Medulla oblongata (tissue), 1 donor: ENCODE measurements at regions not wholly inside any gene's neighbourhood (a gene's known extent, or its start where the extent isn't known, plus 50 kb on each side); places are given as distances from the start of the nearest gene placed in this dataset.
"Not testable (repeated sequence)": the region's sequence is repeated elsewhere in the genome, so short reads cannot be mapped to it uniquely, and the experiment has no call there.

Source experiments
- DNase-seq: peaks from one replicate; pipeline ENCODE4 v3.0.0-alpha.2; 2015; ENCODE audit errors: extremely low spot score

DNA sequence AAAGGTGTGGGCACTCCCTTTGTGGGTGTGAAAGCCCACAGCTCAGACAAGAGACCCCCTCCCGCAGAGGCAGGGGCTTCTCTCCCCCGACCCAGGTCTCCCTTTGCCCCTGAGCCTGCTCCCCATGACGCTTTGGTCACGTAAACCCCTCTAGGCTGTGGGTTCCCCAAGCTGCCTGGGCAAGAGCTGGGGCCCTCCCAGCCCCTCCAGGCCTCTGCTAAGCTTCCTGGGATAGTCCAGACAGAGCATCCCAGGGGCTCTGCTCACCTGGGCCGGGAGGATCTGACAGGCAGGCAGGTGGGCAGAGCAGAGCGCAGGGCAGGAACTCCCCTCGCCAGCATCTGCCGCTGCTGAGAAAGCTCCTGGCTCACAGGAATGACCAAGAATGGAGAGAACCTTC is 177.3 kb downstream of the BANP start:
- DNase-seq = no peak

DNA sequence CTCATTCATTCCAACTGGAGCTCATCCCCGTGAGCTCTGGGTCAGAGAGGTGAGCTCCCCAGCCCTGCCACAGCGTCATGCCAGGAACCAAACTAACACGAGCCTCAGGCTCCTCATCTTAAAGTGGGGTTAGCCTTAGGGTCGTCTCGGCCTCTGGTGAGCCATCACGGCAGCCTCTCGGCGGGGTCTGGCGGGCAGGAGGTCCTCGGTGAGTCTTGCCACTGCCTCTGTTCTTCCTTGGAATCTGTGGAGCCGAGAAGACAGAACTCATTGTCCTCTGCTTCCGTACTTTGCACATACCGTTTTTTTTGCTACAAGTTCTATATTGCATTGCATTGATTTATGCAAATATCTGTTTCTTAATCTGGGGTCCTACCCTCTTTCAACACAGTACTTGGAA is 177.9 kb downstream of the BANP start:
- not testable (repeated sequence) for DNase-seq

DNA sequence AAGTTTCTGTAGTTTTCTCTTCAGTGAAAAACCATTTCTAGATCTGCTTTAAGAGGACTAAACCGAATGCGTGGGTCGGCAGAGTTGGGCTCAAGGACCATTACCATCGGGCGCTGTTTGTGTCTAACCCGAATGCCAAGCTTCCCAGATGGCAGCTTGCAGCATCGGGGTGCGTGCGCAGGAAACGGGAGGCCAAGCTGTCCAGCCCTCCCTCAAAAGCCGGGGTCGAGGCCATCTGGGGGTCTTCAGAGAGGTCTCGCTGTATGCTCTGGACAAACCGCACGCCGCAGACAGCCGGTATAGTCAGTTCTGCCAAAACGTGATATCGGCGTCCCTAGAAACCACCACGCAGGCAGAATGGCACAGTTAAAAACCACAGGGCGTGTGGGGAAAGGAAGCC is 178.8 kb downstream of the BANP start:
- no peak for DNase-seq

DNA sequence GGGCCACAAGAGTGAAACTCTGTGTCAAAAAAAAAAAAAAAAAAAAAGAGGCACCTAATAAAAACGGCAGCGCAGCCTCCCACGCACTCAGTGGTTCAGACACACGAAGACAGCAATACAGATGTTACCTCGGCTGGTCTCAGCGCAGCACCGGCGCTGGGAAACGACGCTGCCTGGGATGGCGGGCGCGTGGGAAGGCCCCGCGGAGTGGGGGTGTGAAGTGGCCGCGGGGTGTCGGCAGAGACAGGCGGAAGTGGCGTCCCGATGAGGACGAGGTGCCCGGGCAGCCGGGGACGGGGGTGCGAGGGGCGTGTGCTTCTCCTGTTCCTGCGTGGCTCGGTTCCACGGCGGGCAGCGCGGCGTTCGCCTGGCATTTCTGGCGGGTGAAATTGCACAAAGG is 179.4 kb downstream of the BANP start:
- DNase-seq = no peak

DNA sequence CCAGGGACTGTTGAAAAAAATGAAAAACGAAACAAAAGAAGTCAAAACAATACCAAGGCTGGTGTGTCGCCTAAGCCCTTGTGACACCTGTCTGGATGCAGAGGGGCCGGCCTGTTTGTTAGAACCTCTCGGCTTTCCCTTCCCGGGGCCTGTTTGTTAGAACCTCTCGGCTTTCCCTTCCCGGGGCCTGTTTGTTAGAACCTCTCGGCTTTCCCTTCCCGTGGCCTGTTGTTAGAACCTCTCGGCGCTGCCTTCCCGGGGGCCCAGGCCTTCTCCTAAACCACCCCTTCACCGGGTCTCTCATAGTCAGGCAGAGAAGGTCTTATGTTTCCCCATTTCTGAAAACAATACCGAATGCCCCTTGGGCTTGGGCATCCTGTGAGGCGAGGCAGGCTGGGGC is 180.0 kb downstream of the BANP start:
- no peak for DNase-seq

DNA sequence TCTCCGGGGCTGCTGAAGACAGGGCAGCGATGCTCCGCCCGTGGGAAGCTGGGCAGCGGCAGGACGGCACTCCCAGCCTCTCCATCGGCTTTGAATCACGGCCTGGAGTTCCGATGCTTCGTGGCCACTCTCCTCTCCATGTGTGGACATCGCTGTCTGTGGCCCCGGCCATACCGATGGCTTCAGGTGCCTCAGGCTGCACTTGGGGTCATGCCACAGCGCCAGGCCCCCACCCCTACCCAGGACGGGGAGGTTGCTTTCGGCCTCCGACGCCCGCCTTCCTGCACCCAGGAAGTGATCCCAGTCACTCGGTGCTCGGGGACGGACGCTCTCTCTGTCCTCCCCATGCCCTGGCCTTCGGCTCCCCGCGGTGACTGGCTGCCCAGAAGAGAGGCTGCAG is 180.7 kb downstream of the BANP start:
- DNase-seq = no peak

DNA sequence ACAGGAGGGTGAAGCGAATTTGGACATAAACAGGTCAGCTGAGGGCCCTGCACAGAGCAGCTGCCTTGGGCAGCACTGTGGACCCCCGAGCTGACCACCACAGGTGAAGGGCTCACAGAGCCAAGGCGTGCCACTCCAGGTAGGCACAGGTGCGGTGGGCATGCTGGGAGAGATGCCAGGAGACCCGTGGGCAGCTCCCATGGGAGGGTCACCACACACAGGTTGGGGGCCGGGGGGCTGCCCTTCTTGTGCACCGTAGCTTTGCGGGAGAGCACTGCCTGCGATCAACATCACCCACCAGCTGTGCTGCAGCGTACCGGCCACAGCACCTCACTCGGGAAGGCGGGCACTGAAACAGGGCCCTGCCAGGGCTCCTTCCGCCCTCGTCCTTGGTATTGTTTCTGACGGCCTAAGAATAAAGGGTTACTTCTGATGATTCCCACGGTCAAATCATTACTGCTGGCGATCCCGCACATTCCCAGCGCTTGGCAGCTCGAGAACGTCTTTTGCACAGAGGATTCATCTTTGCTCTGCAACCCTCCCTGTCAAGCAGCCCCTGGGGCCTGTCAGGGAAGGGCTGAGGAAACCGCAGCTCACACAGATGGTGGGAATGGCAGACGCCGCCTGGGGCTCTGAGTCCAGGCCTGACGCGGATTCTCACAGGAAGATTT is 181.7 kb downstream of the BANP start:
- DNase-seq = no peak

DNA sequence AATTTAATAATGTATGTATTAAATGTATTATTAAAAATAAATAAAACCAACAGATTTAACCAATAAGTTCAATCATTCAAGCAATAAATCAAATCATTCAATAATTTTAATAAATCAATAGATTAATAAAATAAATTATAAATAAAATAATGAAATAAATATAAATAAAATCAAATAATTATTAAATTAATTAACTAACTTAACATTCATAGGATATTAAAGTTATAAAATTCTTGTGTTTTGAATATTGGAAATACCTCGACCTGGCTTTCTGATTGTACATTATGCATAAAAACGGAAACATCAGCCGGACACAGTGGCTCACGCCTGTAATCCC is 182.2 kb downstream of the BANP start:
- DNase-seq = no peak

DNA sequence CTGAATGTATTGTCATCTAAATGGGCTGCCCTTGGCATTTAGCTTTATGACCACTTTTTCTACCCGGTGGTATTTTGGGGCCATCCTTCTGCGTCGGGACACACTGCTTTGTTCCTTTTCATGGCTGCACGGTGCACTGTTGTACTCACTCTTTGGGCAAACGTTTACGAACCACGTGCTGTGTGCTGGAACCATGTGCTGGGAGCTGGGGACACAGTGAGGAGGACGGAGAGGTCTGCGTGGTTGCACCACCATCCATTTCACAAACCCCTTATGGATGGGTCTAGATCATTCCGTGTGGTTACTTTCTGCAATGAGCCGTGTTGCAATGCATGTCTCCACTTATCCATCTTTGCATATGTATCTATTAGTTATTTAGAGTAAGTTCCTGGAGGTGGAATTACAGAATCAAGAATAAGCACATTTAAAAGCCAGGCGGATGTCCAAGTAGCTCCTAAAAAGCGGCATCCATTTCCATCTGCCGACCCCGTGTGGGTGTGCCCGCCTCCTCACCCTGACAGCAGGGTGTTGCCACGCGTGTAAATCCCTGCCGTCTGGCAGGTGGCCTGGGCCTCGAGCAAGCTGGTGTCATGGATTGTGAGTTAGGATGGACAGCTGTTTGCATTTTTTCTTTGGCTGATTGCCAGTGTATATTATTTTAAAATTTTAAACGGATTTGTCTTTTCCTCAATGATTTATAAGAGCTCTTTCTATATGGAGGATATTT is 183.1 kb downstream of the BANP start:
- not testable (repeated sequence) for DNase-seq

DNA sequence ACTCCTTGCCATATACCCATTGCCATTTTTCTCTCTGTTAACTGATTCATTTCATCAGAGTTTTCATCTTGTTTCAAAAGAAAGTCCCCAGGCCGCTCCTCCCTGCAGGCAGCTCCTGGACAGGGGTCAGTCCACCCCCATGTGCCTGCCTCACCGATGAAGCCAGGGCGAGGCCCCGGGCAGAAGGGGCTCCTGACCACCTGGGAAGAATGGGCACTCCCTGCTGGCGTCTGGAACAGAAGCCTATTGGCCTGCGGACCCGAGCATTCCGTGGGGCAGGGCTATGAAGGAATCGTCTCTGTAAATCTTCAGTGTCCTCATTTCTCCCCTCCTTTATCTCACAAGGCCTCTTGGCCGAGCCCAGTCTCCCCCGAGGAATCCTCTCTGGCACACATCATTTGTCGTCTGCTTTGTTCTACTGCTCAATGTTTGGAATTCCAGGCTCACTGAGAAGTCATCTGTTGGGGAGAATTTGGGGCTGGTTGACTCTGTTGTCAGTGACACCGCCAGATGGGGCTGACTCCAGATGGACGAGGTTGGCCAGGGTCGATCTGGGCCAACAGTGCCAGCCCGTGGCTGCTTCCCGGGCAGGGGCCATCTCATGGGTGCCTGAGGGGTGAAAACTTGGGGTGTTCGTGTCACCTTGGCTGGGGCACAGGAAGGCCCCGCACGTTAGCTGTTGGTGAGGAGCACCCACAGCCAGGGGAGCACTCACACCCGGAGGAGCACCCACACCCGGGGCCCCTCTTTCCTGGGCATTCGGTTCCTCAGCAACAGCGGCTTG is 183.9 kb downstream of the BANP start:
- not testable (repeated sequence) for DNase-seq

DNA sequence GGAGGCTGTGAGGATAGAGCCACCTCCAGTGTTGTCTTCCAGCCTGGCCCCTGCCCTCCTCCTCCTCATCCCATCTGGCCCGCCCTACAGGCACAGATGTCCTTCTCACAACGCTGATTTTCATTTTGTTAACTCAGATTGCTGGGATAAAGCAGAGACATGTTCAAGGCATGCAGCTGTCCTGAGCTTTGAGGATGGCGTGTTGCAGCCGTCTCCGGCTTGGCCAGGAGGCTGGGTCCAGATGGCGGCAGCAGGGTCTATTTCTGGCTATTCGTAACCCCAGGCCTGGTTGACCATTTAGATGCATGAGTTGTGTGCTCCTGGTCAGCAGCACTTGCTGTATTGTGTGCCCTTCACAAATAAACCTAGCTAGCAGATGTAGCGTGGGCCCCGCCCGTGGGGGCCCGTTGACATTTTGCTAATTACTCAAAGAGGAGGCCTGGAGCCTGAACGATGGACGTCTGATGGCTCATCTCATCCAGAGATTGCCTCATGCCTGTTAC is 185.0 kb downstream of the BANP start:
- not testable (repeated sequence) for DNase-seq

DNA sequence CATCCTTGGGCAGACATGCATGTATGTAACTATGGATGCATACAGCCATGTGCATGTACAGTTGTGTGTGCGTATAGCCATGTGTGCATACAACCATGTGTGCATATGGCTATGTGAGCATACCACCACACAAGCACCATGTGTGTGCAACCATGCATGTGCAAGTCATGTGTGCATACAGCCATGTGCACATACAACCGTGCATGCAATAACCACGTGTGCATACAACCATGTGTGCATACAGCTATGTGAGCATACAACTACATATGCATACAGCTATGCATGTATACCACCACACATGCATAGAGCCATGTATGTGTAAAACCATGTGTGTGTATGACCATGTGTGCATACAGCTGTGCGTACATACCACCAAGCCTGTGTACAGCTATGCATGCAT is 185.7 kb downstream of the BANP start:
- DNase-seq = not testable (repeated sequence)

DNA sequence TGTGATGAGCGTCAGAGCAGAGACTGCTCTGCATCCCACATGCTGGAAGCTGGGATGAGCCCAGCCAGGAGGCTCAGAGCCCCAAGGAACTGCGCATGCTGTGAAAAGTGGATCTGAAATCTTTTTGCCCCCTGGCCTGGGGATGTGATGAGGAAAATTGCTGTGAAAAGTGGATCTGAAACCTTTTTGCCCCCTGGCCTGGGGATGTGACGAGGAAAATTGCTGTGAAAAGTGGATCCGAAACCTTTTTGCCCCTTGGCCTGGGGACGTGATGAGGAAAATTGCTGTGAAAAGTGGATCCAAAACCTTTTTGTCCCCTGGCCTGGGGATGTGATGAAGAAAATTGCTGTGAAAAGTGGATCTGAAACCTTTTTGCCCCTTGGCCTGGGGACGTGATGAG is 187.9 kb downstream of the BANP start:
- not testable (repeated sequence) for DNase-seq

DNA sequence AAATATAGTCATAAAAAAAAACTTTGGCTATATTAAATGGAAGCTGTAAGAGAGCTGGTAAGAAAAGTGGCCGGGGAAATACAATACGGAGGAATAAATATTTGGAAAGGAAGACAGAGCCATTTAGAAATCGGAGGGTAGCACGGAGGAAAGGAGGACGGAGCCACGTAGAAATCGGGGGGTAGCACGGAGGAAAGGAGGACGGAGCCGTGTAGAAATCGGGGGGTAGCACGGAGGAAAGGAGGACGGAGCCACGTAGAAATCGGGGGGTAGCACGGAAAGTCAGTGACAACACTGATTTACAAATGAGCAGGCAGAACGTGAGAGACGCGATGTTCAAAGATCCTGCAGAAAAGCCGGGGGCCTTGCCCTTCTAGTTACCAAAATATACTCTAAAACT is 189.0 kb downstream of the BANP start:
- not testable (repeated sequence) for DNase-seq

DNA sequence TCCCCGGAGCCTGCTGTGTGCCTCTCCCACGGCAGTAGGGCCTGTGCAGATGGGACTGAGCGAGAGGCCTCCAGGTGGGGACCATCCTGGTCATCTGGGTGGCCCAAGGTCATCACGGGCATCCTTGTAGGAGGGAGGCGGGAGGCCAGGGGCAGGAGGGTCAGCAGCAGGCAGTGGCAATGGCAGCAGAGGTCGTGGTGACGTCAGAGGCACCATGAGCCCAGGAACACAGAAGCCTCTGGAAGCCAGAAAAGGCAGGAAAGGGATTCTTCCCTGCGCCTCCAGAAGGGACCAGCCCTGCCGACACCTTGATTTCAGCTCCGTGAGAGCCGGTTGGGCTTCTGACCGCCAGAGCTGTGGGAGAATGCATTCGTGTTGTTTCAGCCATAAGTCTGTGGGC is 190.3 kb downstream of the BANP start:
- no peak for DNase-seq

DNA sequence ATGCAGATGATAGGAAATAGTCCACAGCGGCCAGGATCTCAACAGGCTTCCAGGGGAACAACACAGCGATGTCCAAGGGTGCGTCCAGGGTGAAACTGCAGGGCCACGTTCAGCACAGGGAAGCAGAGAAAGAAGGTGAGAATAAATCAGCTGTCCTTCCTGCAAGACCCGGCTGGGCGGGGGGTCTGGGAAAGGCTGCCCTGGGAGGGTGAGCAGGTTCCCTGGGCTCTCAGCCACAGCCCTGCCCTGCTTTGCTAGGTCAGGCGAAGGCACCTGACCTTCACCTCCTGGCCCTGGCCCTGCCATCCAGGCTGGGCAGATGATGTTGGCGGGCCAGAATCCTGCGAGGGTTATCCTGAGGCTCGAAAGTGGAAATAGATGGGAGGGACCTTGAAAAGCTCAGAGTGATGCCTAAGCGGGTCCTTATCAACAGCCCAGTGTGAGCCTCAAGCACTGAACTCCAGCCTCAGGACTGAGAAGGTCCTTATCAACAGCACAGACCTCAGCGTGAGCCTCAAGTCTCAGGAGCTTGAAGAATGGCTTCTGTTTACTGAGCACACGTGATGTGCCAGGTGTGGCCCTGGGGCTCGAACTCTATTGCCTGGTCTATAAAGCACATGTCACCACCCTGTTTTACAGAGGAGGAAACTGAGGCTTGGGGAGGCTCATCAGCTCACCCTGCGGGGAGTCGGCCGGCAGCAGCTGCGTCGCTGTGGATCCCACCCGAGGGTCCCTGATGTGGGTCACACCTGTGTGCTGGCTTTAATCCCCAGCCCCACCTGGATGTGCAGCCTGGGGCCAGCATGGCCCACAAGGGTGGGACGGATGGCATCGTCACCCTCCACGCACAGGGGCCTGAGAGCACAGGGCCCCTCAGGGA is 191.1 kb downstream of the BANP start:
- DNase-seq = not testable (repeated sequence)

DNA sequence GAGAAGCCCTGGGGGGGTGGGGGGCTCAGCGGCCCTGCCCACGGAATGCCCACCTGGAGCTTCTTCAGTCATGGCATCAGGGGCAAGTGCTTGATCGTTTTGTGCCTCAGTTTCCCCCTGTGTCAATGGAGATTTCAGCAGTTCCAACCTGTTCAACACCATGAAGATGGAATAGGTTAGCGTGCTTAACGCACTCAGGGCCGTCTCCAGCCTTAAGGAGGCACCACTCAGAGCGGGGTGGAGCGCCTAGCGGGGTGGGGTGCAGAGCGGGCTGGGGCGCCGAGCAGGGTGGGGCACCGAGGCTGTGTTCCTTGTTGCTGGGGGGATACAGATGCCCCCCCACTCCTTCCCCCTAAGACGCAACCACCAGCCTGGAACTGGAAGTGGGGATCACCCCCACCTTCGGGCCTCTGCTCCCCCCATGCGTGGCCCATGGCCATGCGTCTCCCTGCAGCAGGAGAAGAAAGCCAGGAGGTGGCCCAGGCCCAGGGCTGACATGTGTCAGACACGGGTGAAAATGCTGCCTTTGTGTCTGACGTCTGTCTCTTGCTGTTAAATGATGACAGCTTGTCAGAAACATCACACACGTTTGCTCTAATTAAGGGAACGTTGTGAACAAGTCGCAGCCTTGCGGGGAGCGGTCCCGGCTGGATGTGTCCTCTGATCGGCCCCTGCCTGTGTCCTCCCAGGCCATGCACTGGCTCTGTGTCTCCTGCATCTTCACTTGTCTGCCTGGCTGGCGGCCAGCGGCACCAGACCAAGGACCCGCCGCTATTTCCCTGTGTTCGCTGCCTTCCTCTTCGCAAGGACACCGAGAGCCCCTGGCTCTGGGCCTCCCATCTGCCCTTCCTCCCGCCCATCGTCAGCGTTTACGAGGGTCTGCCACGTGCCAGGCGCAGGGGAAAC is 192.1 kb downstream of the BANP start:
- not testable (repeated sequence) for DNase-seq

DNA sequence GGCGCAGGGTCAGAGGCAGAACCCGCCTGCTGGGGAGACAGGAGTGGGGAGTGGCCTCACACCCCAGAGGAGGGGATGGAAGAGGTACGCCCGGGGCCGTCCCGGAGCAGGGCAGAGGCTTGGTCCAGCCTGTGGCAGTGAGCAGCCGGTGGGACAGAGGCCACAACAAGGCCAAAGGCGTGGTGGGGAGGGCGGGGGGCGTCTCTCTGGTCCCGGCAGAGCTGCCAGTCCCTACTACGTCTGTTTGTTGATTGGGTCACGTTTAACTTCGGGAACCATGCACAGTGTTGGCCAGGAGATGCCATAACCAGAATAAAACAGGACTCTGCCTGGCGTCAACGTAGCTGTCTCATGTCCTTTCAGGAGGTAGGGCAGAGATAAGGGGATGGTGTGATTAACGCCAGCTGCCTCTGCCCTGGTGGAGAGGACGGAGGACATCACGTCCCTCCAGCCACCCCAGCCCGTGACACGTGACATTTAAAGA is 192.8 kb downstream of the BANP start:
- DNase-seq = no peak

DNA sequence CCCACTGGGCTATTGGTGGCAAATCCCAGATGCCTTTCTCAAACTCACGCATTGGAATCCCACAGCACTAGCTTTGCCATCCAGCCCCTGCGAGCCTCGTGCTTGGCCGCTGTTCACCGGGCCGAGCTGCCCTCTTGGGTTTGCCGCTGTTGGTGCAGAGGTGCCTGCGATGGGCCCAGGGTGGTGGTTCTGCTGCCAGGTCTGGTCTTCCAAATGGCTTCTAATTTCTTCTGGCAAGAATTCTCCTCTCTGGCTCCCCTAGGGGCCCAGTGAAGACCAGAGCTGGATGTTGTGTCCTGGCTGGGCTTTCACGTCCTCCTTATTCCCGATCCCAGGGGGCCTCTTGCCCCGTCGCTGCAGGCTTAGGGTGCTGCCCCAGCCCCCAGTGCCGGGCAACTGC is 194.1 kb downstream of the BANP start:
- DNase-seq = not testable (repeated sequence)

DNA sequence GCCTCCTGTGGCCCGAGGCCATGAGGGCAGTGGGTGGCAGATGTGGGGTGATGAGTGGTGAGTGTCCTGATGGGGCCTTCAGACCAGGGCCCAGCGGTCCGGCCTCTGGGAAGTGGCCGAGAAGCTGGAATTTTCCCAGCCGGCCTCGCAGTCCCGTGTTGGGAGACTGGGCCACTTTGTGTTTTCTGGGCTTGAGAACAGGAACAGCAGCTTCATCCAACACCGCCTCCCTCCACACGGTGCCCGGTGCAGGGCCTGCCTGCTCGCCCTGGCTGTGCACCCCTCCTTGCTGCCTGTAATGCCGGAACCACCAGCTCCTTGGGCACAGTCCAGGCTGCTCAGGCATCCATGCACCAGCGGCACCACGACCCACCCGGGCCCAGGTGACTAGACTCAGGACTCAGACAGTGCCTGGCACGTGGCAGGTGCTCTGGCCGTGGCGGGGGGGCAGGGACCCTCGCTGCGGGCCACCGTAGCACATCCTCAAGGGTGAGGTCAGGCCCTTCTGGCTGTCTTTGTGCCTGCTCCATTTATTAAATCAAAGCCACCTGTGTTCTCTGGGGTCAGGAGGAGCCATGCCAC is 194.7 kb downstream of the BANP start:
- peak; percentile 4 for DNase-seq
